HCT116 (cell line): ENCODE measurements at regions not wholly inside any gene's neighbourhood (a gene's known extent, or its start where the extent isn't known, plus 50 kb on each side); places are given as distances from the start of the nearest gene placed in this dataset.

Source experiments
- EZH2 ChIP-seq: fragments of 200-600 bp; sonication (generic); IDR thresholded peaks from 2 replicates; pipeline ENCODE4 v1.6.1; 2017; ENCODE audit warnings: antibody characterized with exemption, mixed run types
- EZH2phosphoT487 ChIP-seq: fragments of 200-600 bp; IDR thresholded peaks from 2 replicates; pipeline ENCODE4 v1.6.1; 2018; ENCODE audit warnings: antibody characterized with exemption, borderline replicate concordance
- JUND ChIP-seq: IDR thresholded peaks from 2 replicates; pipeline ENCODE4 v1.6.1; 2012
- POLR2A ChIP-seq: IDR thresholded peaks from 2 replicates; pipeline ENCODE4 v1.7.0; 2011; ENCODE audit warnings: borderline replicate concordance; ENCODE audit not compliant: insufficient read depth, insufficient read length; ENCODE audit errors: extremely low read depth
- POLR2AphosphoS5 ChIP-seq: IDR thresholded peaks from 2 replicates; pipeline ENCODE4 v1.6.1; 2011; ENCODE audit warnings: mild to moderate bottlenecking, low read depth, low read length, moderate library complexity
- RAD21 ChIP-seq: IDR thresholded peaks from 2 replicates; pipeline ENCODE4 v1.6.1; 2012; ENCODE audit warnings: low read depth, mild to moderate bottlenecking
- TCF7L2 ChIP-seq: IDR thresholded peaks from 2 replicates; pipeline ENCODE4 v1.7.0; 2011; ENCODE audit warnings: borderline replicate concordance, inconsistent platforms; ENCODE audit not compliant: insufficient read depth, insufficient read length; ENCODE audit errors: extremely low read depth
- ZNF274 ChIP-seq: fragments of 200-500 bp; sonication (Bioruptor generic); IDR thresholded peaks from 2 replicates; pipeline ENCODE4 v1.6.1; 2014; ENCODE audit warnings: mild to moderate bottlenecking, low read depth, low read length, inconsistent platforms
- TF ChIP-seq, protein P1 (sequence below), 3 experiments: fragments of 200-600 bp in 1 of 3; sonication (generic) in 1 of 3; IDR thresholded peaks in 2 of 3; conservative IDR thresholded peaks in 1 of 3; 2 replicates each; pipeline ENCODE4 v1.5.1; 2012 to 2017; ENCODE audit warnings: low read depth in 2 of 3, low read length in 2 of 3, antibody characterized with exemption in 1 of 3, borderline replicate concordance in 1 of 3, control low read depth in 1 of 3, mild to moderate bottlenecking in 1 of 3, mixed read lengths in 1 of 3, mixed run types in 1 of 3, moderate library complexity in 1 of 3; ENCODE audit not compliant: insufficient read depth in 1 of 3
- TF ChIP-seq, protein P2 (sequence below): IDR thresholded peaks from 2 replicates; pipeline ENCODE4 v1.6.1; 2012
- TF ChIP-seq, protein P3 (sequence below): IDR thresholded peaks from 2 replicates; pipeline ENCODE4 v1.6.1; 2012; ENCODE audit warnings: low read depth
- TF ChIP-seq, protein P4 (sequence below): IDR thresholded peaks from 2 replicates; pipeline ENCODE4 v1.6.1; 2012

DNA sequence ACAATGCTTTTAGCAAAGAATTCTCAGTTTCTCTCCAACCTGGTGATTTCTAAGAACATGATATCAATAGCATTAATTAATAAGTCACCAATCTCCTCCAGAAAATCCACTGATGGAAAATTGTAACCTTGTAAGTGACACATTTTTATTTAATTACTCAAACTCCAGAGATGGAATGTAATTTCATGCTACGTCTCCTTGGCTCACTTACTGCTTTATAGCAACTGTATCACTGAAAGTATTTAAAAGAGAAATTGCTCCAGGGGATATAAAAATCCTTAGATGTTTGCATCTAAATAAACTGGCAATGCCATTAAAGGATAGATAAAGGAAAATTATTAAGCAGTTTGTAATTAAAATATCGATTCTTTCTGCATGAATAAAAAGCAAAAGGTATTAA, 325.4 kb downstream of the TSN start:
- TF ChIP-seq TCF7L2 (no peak), ZNF274 (no peak), POLR2AphosphoS5 (no peak), JUND (no peak), EZH2 (no peak), POLR2A (no peak), EZH2phosphoT487 (no peak), RAD21 (no peak)
- TF ChIP-seq, protein P1, sequence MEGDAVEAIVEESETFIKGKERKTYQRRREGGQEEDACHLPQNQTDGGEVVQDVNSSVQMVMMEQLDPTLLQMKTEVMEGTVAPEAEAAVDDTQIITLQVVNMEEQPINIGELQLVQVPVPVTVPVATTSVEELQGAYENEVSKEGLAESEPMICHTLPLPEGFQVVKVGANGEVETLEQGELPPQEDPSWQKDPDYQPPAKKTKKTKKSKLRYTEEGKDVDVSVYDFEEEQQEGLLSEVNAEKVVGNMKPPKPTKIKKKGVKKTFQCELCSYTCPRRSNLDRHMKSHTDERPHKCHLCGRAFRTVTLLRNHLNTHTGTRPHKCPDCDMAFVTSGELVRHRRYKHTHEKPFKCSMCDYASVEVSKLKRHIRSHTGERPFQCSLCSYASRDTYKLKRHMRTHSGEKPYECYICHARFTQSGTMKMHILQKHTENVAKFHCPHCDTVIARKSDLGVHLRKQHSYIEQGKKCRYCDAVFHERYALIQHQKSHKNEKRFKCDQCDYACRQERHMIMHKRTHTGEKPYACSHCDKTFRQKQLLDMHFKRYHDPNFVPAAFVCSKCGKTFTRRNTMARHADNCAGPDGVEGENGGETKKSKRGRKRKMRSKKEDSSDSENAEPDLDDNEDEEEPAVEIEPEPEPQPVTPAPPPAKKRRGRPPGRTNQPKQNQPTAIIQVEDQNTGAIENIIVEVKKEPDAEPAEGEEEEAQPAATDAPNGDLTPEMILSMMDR (IDR thresholded peaks at IDR 0.05 in 2 of 3, conservative IDR thresholded peaks at IDR 0.05 in 1 of 3; ENCODE audit: borderline replicate concordance in 1 of 3, insufficient read depth in 1 of 3, low read depth in 2 of 3, low read length in 2 of 3) = no peak
- TF ChIP-seq, protein P2, sequence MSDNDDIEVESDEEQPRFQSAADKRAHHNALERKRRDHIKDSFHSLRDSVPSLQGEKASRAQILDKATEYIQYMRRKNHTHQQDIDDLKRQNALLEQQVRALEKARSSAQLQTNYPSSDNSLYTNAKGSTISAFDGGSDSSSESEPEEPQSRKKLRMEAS = no peak
- TF ChIP-seq, protein P3, sequence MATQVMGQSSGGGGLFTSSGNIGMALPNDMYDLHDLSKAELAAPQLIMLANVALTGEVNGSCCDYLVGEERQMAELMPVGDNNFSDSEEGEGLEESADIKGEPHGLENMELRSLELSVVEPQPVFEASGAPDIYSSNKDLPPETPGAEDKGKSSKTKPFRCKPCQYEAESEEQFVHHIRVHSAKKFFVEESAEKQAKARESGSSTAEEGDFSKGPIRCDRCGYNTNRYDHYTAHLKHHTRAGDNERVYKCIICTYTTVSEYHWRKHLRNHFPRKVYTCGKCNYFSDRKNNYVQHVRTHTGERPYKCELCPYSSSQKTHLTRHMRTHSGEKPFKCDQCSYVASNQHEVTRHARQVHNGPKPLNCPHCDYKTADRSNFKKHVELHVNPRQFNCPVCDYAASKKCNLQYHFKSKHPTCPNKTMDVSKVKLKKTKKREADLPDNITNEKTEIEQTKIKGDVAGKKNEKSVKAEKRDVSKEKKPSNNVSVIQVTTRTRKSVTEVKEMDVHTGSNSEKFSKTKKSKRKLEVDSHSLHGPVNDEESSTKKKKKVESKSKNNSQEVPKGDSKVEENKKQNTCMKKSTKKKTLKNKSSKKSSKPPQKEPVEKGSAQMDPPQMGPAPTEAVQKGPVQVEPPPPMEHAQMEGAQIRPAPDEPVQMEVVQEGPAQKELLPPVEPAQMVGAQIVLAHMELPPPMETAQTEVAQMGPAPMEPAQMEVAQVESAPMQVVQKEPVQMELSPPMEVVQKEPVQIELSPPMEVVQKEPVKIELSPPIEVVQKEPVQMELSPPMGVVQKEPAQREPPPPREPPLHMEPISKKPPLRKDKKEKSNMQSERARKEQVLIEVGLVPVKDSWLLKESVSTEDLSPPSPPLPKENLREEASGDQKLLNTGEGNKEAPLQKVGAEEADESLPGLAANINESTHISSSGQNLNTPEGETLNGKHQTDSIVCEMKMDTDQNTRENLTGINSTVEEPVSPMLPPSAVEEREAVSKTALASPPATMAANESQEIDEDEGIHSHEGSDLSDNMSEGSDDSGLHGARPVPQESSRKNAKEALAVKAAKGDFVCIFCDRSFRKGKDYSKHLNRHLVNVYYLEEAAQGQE = no peak
- TF ChIP-seq, protein P4, sequence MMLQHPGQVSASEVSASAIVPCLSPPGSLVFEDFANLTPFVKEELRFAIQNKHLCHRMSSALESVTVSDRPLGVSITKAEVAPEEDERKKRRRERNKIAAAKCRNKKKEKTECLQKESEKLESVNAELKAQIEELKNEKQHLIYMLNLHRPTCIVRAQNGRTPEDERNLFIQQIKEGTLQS = no peak
